Right lung (tissue), 2 donors: ENCODE measurements at regions not wholly inside any gene's neighbourhood (a gene's known extent, or its start where the extent isn't known, plus 50 kb on each side); places are given as distances from the start of the nearest gene placed in this dataset.
"Not testable (repeated sequence)": the region's sequence is repeated elsewhere in the genome, so short reads cannot be mapped to it uniquely, and the experiment has no call there.

Experiments used
- DNase-seq, 2 donors: peaks; one replicate each; pipeline ENCODE4 v3.0.0-alpha.2; 2013

GRCh38 chr15:24150542-24150941, 463.4 kb upstream of the NDN start:
- no peak for DNase-seq

- DNase-seq = not testable (repeated sequence)
Measured at GRCh38 chr15:24158306-24158705, 471.2 kb upstream of the NDN start.

DNA sequence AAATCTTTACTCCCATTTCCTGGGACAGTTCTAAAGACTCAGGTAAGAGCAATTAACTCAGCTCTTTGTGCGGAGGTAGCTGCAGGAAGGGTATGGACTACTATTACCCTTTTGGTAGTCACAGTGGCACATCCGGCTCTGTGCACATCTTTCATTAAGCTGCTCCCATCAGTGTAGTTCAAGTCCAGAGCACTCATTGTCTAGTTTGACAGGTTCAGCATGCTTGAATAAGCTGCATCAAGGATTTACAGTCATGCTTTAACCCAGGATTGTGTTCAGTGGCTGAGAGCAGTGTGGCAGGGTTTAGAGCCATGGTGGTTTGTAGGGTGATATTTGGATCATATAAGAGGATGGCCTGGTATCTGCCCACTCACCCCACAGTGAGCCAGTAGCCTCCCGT, 478.4 kb upstream of the NDN start:
- not testable (repeated sequence) for DNase-seq

GRCh38 chr15:24202297-24202696, 473.3 kb upstream of the NPAP1 start:
- DNase-seq = not testable (repeated sequence)

GRCh38 chr15:24211742-24212476, 463.7 kb upstream of the NPAP1 start:
- not testable (repeated sequence) for DNase-seq

- no peak for DNase-seq
Measured at GRCh38 chr15:24223739-24224138, 451.8 kb upstream of the NPAP1 start.

DNA sequence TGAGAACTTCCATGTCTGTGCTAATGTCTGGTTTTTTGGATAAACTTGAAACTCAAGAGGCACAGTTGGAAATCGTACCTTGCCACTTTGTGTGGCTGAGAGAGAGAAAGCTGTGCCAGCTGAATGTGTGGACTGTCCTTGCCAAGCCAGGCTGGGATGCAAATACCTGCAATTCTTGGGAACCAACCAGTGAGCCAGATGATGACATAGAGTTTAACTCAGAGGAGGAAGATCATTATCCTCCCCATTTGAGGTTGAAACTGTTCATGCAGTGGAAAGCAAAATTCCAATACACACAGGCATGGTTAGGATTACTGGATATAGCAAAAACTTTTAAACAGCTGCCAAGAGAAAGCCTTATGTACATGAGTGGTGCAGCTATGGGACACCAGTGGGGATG, 451.4 kb upstream of the NPAP1 start:
- no peak for DNase-seq

- not testable (repeated sequence) for DNase-seq
Measured at GRCh38 chr15:24228922-24229321, 446.7 kb upstream of the NPAP1 start.

DNA sequence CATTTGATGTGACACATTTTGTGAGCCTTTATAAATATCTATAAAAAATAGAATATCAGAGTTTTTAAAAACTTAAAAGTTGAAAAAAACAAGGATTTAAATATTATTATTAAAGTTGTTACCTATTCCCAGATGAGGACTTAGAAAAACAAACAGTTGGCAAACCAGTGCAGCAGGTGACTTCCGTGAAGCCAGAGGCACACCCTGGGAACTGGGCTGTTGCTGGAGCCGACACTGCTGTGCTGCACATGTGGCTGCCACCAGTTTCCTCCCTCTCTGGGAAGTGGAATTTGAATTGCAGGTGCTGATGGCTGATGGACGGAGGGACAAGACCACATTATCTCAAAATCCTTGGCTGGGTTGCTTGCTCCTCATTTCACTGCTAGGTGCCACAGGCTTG, 442.4 kb upstream of the NPAP1 start:
- not testable (repeated sequence) for DNase-seq

- DNase-seq = not testable (repeated sequence)
Measured at GRCh38 chr15:24240580-24240979, 435.0 kb upstream of the NPAP1 start.

- not testable (repeated sequence) for DNase-seq
Measured at GRCh38 chr15:24259106-24259505, 416.5 kb upstream of the NPAP1 start.

- not testable (repeated sequence) for DNase-seq
Measured at GRCh38 chr15:24260407-24260806, 415.2 kb upstream of the NPAP1 start.

DNA sequence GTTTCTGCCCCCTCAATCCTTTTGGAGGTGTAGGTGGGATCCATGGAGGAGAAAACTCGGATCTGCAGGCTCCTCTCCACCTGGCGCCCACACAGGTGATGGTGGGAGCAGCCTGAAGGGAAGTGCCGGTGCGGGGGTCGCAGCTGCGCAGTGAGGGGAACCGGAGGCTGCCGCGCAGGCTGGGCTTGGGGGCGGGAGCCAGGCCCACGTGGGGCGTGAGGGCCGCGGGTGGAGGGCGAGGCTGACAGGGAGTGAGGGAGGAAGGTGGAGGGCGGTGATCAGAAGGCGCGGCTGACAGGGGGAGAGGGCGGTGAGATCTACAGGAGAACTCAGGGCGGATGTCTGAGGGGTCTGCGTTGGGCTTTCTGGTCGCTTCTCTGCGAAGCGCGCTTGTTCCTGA, 414.7 kb upstream of the NPAP1 start:
- not testable (repeated sequence) for DNase-seq

GRCh38 chr15:24268536-24269165, 406.9 kb upstream of the NPAP1 start:
- DNase-seq = not testable (repeated sequence)

DNA sequence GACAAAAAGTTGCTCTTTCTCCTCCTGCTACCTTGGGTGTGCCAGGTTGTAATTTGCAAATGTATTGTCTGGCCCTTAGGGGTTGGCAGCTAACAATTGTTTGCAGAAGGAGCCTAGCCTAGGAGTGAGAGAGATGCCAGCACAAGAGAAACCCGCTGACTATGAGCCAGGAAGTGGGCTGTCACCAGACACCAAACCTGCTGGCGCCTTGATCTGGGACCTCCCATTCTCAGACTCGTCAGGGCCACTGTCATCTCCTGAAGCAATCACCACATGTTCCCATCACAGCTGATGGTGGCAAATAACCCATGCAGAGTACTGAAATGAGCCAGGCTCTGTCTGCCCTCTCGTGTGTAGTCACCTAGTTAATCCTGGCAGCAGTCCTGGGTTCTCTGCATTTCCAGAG, 406.4 kb upstream of the NPAP1 start:
- no peak for DNase-seq

DNA sequence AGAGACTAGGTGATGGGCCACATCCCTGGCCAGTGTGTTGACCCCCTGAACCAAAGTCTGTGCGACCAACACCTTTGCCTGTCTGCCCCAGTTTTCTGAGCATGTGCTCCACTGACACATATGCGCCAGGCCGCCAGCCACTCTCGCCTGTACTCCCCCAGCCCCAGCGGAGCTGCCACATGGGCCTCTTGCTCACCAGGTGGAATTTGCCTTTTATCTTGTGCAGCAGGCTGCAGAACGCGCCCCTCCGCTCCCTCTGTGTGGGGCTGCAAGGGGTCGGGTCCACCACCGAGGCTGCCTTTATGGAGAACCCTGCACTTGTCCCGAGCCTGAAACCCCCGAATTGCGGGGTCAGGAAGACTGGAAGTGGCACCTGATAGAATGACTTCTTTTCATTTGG, 405.7 kb upstream of the NPAP1 start:
- DNase-seq = no peak

- DNase-seq = not testable (repeated sequence)
Measured at GRCh38 chr15:24271496-24272244, 403.9 kb upstream of the NPAP1 start.

GRCh38 chr15:24292837-24293236, 382.7 kb upstream of the NPAP1 start:
- DNase-seq = no peak

DNA sequence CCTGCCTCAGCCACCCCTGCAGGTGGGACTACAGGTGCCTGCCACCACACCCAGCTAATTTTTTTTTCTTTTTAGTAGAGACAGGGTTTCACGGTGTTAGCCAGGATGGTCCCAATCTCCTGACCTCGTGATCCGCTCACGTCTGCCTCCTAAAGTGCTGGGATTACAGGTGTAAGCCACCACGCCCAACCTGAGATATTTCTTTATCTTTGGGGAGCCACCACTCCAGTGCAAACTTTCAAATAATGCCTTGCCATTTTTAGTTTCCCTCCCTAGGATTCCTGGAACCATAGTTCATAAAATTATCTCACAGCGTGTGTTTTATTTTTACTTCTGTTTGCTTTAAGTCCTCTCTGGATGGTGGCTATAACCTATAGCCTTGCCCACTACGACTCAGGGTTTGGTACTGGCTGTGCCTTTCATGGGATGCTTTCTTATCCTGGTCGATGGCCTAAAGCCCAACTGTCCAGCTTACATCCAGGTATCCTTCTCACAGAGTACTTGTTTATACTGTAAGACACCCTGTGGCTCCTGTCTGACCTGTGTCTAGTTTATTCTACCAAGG, 374.7 kb upstream of the NPAP1 start:
- DNase-seq = not testable (repeated sequence)

DNA sequence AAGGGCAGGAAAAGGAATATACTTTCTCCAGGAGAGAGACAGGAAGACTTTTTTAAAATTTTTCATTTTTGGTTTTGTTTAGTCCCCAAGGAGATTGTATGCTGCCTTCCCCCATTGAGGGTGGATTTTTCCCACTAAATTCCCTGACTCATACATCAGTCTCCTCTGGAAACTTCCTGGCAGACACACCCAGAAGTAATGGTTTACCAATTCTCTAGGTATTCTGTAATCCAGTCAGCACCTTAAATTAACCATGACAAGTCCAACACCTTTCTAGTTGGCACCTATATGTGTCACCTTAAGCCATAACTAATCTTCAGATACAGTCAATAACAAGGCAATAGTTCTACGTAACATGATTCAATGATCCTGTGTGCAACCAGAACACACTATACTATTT, 373.6 kb upstream of the NPAP1 start:
- DNase-seq = not testable (repeated sequence)

- not testable (repeated sequence) for DNase-seq
Measured at GRCh38 chr15:24304747-24305146, 370.8 kb upstream of the NPAP1 start.

- not testable (repeated sequence) for DNase-seq
Measured at GRCh38 chr15:24305643-24306042, 369.9 kb upstream of the NPAP1 start.
